HEK293 (cell line): ENCODE measurements at regions not wholly inside any gene's neighbourhood (a gene's known extent, or its start where the extent isn't known, plus 50 kb on each side); places are given as distances from the start of the nearest gene placed in this dataset.
A peak's percentile ranks its signal among the peaks of the same experiment; 100 is the strongest.

Experiments
- CTCF ChIA-PET: fragments of 350-600 bp; formaldehyde crosslinking; extraction: SDS; loops from one replicate; lab custom pipeline; 2021; ENCODE audit warnings: antibody characterized with exemption; lab: Yijun Ruan, JAX
- POLR2A ChIA-PET: fragments of 300-600 bp; formaldehyde crosslinking; extraction: SDS; loops from one replicate; lab custom pipeline; 2020; ENCODE audit warnings: antibody characterized with exemption, inconsistent platforms; lab: Yijun Ruan, JAX
- H3K27ac ChIP-seq: fragments of 200-500 bp; sonication (Bioruptor generic); 2 replicates; pipeline ENCODE4 v1.5.1; 2014; ENCODE audit warnings: low read depth, low read length, control low read depth, inconsistent platforms; ENCODE audit errors: extremely low read depth
- H3K36me3 ChIP-seq, 2 experiments: fragments of 200-500 bp in 1 of 2; sonication (Bioruptor generic) in 1 of 2; 1 replicate in 1 of 2; 2 replicates in 1 of 2; pipeline ENCODE4 v1.5.1; 2014 to 2017; ENCODE audit warnings: inconsistent platforms in 2 of 2, low read length in 2 of 2; ENCODE audit not compliant: control insufficient read depth in 2 of 2, insufficient read depth in 1 of 2
- H3K4me1 ChIP-seq: fragments of 200-500 bp; sonication (Bioruptor generic); 2 replicates; pipeline ENCODE4 v1.5.1; 2014; ENCODE audit warnings: mild to moderate bottlenecking, low read length, inconsistent platforms; ENCODE audit not compliant: control insufficient read depth, insufficient read depth
- H3K4me3 ChIP-seq: 2 replicates; pipeline ENCODE4 v1.5.1; 2011; ENCODE audit warnings: low read depth, mild to moderate bottlenecking, control low read depth, low read length, moderate library complexity
- H3K9me3 ChIP-seq: fragments of 200-500 bp; sonication (Bioruptor generic); 2 replicates; pipeline ENCODE4 v1.5.1; 2014; ENCODE audit warnings: low read depth, low read length, inconsistent platforms; ENCODE audit not compliant: control insufficient read depth, insufficient read depth
- ATF2 ChIP-seq: fragments of 450-650 bp; formaldehyde crosslinking; IDR thresholded peaks from 2 replicates; pipeline ENCODE4 v1.5.1; 2016; ENCODE audit warnings: missing biosample characterization, missing genetic modification characterization, low read depth
- EGR2 ChIP-seq: fragments of 450-650 bp; formaldehyde crosslinking; IDR thresholded peaks from 2 replicates; pipeline ENCODE4 v1.5.1; 2016; ENCODE audit warnings: low read depth, missing biosample characterization, missing genetic modification characterization
- ZBTB11 ChIP-seq: fragments of 450-650 bp; formaldehyde crosslinking; conservative IDR thresholded peaks from 2 replicates; pipeline ENCODE4 v1.5.1; 2016; ENCODE audit warnings: low read depth, missing biosample characterization, missing genetic modification characterization
- ZNF169 ChIP-seq: fragments of 450-650 bp; formaldehyde crosslinking; IDR thresholded peaks from 2 replicates; pipeline ENCODE4 v1.5.1; 2016; ENCODE audit warnings: missing biosample characterization, missing genetic modification characterization
- ZNF202 ChIP-seq: fragments of 450-650 bp; formaldehyde crosslinking; IDR thresholded peaks from 2 replicates; pipeline ENCODE4 v1.5.1; 2016; ENCODE audit warnings: missing biosample characterization, missing genetic modification characterization, borderline replicate concordance
- ZNF248 ChIP-seq: fragments of 450-650 bp; formaldehyde crosslinking; IDR thresholded peaks from 2 replicates; pipeline ENCODE4 v1.5.1; 2017; ENCODE audit warnings: missing biosample characterization, missing genetic modification characterization
- ZNF394 ChIP-seq: fragments of 450-650 bp; formaldehyde crosslinking; IDR thresholded peaks from 2 replicates; pipeline ENCODE4 v1.5.1; 2016; ENCODE audit warnings: missing biosample characterization, missing genetic modification characterization, mild to moderate bottlenecking, moderate library complexity, borderline replicate concordance
- ZNF433 ChIP-seq: fragments of 450-650 bp; formaldehyde crosslinking; IDR thresholded peaks from 2 replicates; pipeline ENCODE4 v1.5.1; 2016; ENCODE audit warnings: missing biosample characterization, missing genetic modification characterization, low read depth
- ZNF48 ChIP-seq: fragments of 450-650 bp; formaldehyde crosslinking; IDR thresholded peaks from 2 replicates; pipeline ENCODE4 v1.5.1; 2016; ENCODE audit warnings: missing biosample characterization, missing genetic modification characterization
- ZNF521 ChIP-seq: fragments of 450-650 bp; formaldehyde crosslinking; IDR thresholded peaks from 2 replicates; pipeline ENCODE4 v1.5.1; 2017; ENCODE audit warnings: missing biosample characterization, mild to moderate bottlenecking, missing genetic modification characterization
- ZNF530 ChIP-seq: fragments of 450-650 bp; formaldehyde crosslinking; IDR thresholded peaks from 2 replicates; pipeline ENCODE4 v1.5.1; 2016; ENCODE audit warnings: low read depth, missing biosample characterization, missing genetic modification characterization
- ZNF548 ChIP-seq: fragments of 450-650 bp; formaldehyde crosslinking; IDR thresholded peaks from 2 replicates; pipeline ENCODE4 v1.5.1; 2016; ENCODE audit warnings: missing biosample characterization, missing genetic modification characterization
- ZNF596 ChIP-seq: fragments of 450-650 bp; IDR thresholded peaks from 2 replicates; pipeline ENCODE4 v1.5.0; 2018; ENCODE audit warnings: missing biosample characterization, mild to moderate bottlenecking, missing genetic modification characterization, moderate library complexity
- ZNF664 ChIP-seq: fragments of 450-650 bp; formaldehyde crosslinking; IDR thresholded peaks from 2 replicates; pipeline ENCODE4 v1.5.1; 2016; ENCODE audit warnings: missing biosample characterization, missing genetic modification characterization
- ZNF768 ChIP-seq: fragments of 450-650 bp; formaldehyde crosslinking; IDR thresholded peaks from 2 replicates; pipeline ENCODE4 v1.5.1; 2018; ENCODE audit warnings: missing biosample characterization, mild to moderate bottlenecking, missing genetic modification characterization
- ZSCAN5A ChIP-seq: fragments of 450-650 bp; formaldehyde crosslinking; IDR thresholded peaks from 2 replicates; pipeline ENCODE4 v1.5.1; 2016; ENCODE audit warnings: missing biosample characterization, missing genetic modification characterization

GRCh38 chr18:61749031-61749430, 143.8 kb downstream of the RNF152 start (continued):
- TF ChIP-seq ZBTB11 (tag by site-specific recombination), result no peak
- TF ChIP-seq ZNF596 (tag by site-specific recombination), result no peak
- TF ChIP-seq ZNF433 (tag by site-specific recombination), result no peak
- TF ChIP-seq ZNF248, result no peak
- no peak for TF ChIP-seq ZNF169

- H3K9me3 ChIP-seq, result no peaks in the 10 kb centered on the region
- no peak for TF ChIP-seq ZNF768 (tag by site-specific recombination)
- no peak for TF ChIP-seq ZNF530
- TF ChIP-seq ZSCAN5A (tag by site-specific recombination), result no peak
- TF ChIP-seq ZNF48, result no peak
- TF ChIP-seq EGR2 (tag by site-specific recombination), result no peak
- no peak for TF ChIP-seq ZNF548 (tag by site-specific recombination)
- no peak for TF ChIP-seq ZNF664 (tag by site-specific recombination)
- TF ChIP-seq ZNF521 (tag by site-specific recombination), result no peak
- TF ChIP-seq ZNF394, result no peak
- TF ChIP-seq, all 188 proteins: peak for 0
- H3K27ac ChIP-seq, result no peak overlapping the region
- no peaks in the 10 kb centered on the region for H3K4me1 ChIP-seq
- ChIA-PET POLR2A (no interaction called here), CTCF (interaction anchor here (0.7 kb wide), 1 partner anchor 193 kb away, joined by 3 read pairs; no protein-coding TSS in a partner anchor)
- H3K4me3 ChIP-seq, result no peak overlapping the region
- no peaks in the 10 kb centered on the region for H3K36me3 ChIP-seq
These were observed 144.8 kb downstream of the RNF152 start for GRCh38 chr18:61748004-61748403.

GRCh38 chr18:61743775-61744531, 148.9 kb downstream of the RNF152 start:
- ChIA-PET CTCF (no interaction called here), POLR2A (no interaction called here)
- no peaks in the 10 kb centered on the region for H3K36me3 ChIP-seq
- no peaks in the 10 kb centered on the region for H3K4me1 ChIP-seq
- no peak overlapping the region for H3K4me3 ChIP-seq
- peak; percentile 48; the same call in 1 of the 2 replicates for TF ChIP-seq ATF2 (tag by site-specific recombination)
- TF ChIP-seq ZNF202 (tag by site-specific recombination), result no peak
- H3K9me3 ChIP-seq, result no peaks in the 10 kb centered on the region
- H3K27ac ChIP-seq, result no peak overlapping the region
